ENCODE measurements at regions not wholly inside any gene's neighbourhood (a gene's known extent, or its start where the extent isn't known, plus 50 kb on each side); places are given as distances from the start of the nearest gene placed in this dataset.

GRCh38 chr13:81473366-81473899 lies 1132.5 kb upstream of the SPRY2 start:
- no peak for TF ChIP-seq POLR2A (IDR thresholded peaks at IDR 0.05; ENCODE audit: low read length)
- TF ChIP-seq, protein P1, sequence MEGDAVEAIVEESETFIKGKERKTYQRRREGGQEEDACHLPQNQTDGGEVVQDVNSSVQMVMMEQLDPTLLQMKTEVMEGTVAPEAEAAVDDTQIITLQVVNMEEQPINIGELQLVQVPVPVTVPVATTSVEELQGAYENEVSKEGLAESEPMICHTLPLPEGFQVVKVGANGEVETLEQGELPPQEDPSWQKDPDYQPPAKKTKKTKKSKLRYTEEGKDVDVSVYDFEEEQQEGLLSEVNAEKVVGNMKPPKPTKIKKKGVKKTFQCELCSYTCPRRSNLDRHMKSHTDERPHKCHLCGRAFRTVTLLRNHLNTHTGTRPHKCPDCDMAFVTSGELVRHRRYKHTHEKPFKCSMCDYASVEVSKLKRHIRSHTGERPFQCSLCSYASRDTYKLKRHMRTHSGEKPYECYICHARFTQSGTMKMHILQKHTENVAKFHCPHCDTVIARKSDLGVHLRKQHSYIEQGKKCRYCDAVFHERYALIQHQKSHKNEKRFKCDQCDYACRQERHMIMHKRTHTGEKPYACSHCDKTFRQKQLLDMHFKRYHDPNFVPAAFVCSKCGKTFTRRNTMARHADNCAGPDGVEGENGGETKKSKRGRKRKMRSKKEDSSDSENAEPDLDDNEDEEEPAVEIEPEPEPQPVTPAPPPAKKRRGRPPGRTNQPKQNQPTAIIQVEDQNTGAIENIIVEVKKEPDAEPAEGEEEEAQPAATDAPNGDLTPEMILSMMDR (IDR thresholded peaks at IDR 0.05) = no peak
- no peak for TF ChIP-seq PHF8 (IDR thresholded peaks at IDR 0.05; ENCODE audit: borderline replicate concordance, low read depth)
- TF ChIP-seq HMGXB4 (CRISPR knock-in tag; IDR thresholded peaks at IDR 0.05; ENCODE audit: borderline replicate concordance) = no peak
- no peak for TF ChIP-seq EP300 (IDR thresholded peaks at IDR 0.05)
- no peak for TF ChIP-seq RAD21 (conservative IDR thresholded peaks at IDR 0.05 in 1 of 2, IDR thresholded peaks at IDR 0.05 in 1 of 2)

All from A549 (cell line).